Nephron progenitor cell (in vitro differentiated cells): ENCODE measurements at regions not wholly inside any gene's neighbourhood (a gene's known extent, or its start where the extent isn't known, plus 50 kb on each side); places are given as distances from the start of the nearest gene placed in this dataset.
A peak's percentile ranks its signal among the peaks of the same experiment; 100 is the strongest.

Source experiments
- DNase-seq: peaks from one replicate; pipeline ENCODE4 v3.0.0; 2021
- H3K27ac Mint-ChIP-seq: 2 replicates; pipeline ENCODE4 v1.8.0; 2021; ENCODE audit warnings: mild to moderate bottlenecking, moderate library complexity, mixed read lengths
- H3K27me3 Mint-ChIP-seq: 2 replicates; pipeline ENCODE4 v1.8.0; 2021; ENCODE audit warnings: mild to moderate bottlenecking, low read depth, mixed read lengths; ENCODE audit not compliant: poor library complexity
- H3K36me3 Mint-ChIP-seq: 2 replicates; pipeline ENCODE4 v1.8.0; 2021; ENCODE audit warnings: low read depth, mixed read lengths
- H3K4me1 Mint-ChIP-seq: 2 replicates; pipeline ENCODE4 v1.8.0; 2021; ENCODE audit warnings: mixed read lengths
- H3K4me3 Mint-ChIP-seq: 2 replicates; pipeline ENCODE4 v1.8.0; 2021; ENCODE audit warnings: mild to moderate bottlenecking, moderate library complexity, mixed read lengths
- H3K9me3 Mint-ChIP-seq: 2 replicates; pipeline ENCODE4 v1.8.0; 2021; ENCODE audit warnings: mild to moderate bottlenecking, moderate library complexity, mixed read lengths
- CTCF ChIP-seq: fragments of 200-600 bp; sonication (generic); IDR thresholded peaks from 2 replicates; pipeline ENCODE4 v1.5.0; 2021; ENCODE audit warnings: antibody characterized with exemption

GRCh38 chr13:27006519-27007161 lies 165.0 kb downstream of the USP12 start:
- Mint-ChIP-seq H3K9me3 (peaks cover 18% of the 10 kb centered on the region), H3K36me3 (no peaks in the 10 kb centered on the region), H3K27ac (no peak overlapping the region), H3K4me1 (peaks cover 24% of the 10 kb centered on the region), H3K27me3 (peaks cover 67% of the 10 kb centered on the region), H3K4me3 (peak overlapping the region; percentile 71)
- DNase-seq = no peak
- no peak for TF ChIP-seq CTCF

- no peak for DNase-seq
- Mint-ChIP-seq H3K4me3 (no peak overlapping the region), H3K27ac (no peak overlapping the region), H3K9me3 (peaks cover 18% of the 10 kb centered on the region), H3K36me3 (no peaks in the 10 kb centered on the region), H3K4me1 (peaks cover 29% of the 10 kb centered on the region), H3K27me3 (peaks cover 71% of the 10 kb centered on the region)
- no peak for TF ChIP-seq CTCF
These were observed 165.6 kb downstream of the USP12 start for GRCh38 chr13:27005976-27006518.

GRCh38 chr13:27005556-27005955 lies 166.1 kb downstream of the USP12 start:
- peaks cover 30% of the 10 kb centered on the region for H3K4me1 Mint-ChIP-seq
- H3K27ac Mint-ChIP-seq = no peak overlapping the region
- no peak overlapping the region for H3K4me3 Mint-ChIP-seq
- H3K27me3 Mint-ChIP-seq = peaks cover 73% of the 10 kb centered on the region
- no peak for DNase-seq
- no peaks in the 10 kb centered on the region for H3K36me3 Mint-ChIP-seq
- TF ChIP-seq CTCF = no peak
- peaks cover 18% of the 10 kb centered on the region for H3K9me3 Mint-ChIP-seq

GRCh38 chr13:27004866-27005265 lies 166.7 kb downstream of the USP12 start:
- TF ChIP-seq CTCF = no peak
- peaks cover 72% of the 10 kb centered on the region for H3K27me3 Mint-ChIP-seq
- peaks cover 18% of the 10 kb centered on the region for H3K9me3 Mint-ChIP-seq
- H3K4me1 Mint-ChIP-seq = peaks cover 30% of the 10 kb centered on the region
- H3K27ac Mint-ChIP-seq = no peak overlapping the region
- no peak for DNase-seq
- H3K4me3 Mint-ChIP-seq = no peak overlapping the region
- no peaks in the 10 kb centered on the region for H3K36me3 Mint-ChIP-seq

GRCh38 chr13:27004326-27004725 lies 167.3 kb downstream of the USP12 start:
- H3K4me3 Mint-ChIP-seq = no peak overlapping the region
- no peak overlapping the region for H3K27ac Mint-ChIP-seq
- DNase-seq = no peak
- H3K27me3 Mint-ChIP-seq = peaks cover 72% of the 10 kb centered on the region
- H3K4me1 Mint-ChIP-seq = peaks cover 30% of the 10 kb centered on the region
- TF ChIP-seq CTCF = no peak
- peaks cover 18% of the 10 kb centered on the region for H3K9me3 Mint-ChIP-seq
- no peaks in the 10 kb centered on the region for H3K36me3 Mint-ChIP-seq

GRCh38 chr13:27001705-27002104 lies 169.9 kb downstream of the USP12 start:
- no peak for DNase-seq
- H3K4me1 Mint-ChIP-seq = peaks cover 25% of the 10 kb centered on the region
- TF ChIP-seq CTCF = no peak
- no peak overlapping the region for H3K4me3 Mint-ChIP-seq
- H3K27ac Mint-ChIP-seq = no peak overlapping the region
- peaks cover 23% of the 10 kb centered on the region for H3K9me3 Mint-ChIP-seq
- H3K36me3 Mint-ChIP-seq = no peaks in the 10 kb centered on the region
- H3K27me3 Mint-ChIP-seq = peaks cover 61% of the 10 kb centered on the region
